HUES64 (cell line): ENCODE measurements at regions not wholly inside any gene's neighbourhood (a gene's known extent, or its start where the extent isn't known, plus 50 kb on each side); places are given as distances from the start of the nearest gene placed in this dataset.

Source experiments
- H3K27ac ChIP-seq: 2 replicates; pipeline ENCODE4 v1.7.0; 2013; ENCODE audit warnings: low read depth, low read length, inconsistent platforms
- H3K27me3 ChIP-seq: 2 replicates; pipeline ENCODE4 v1.6.1; 2013; ENCODE audit warnings: mild to moderate bottlenecking, low read length; ENCODE audit not compliant: insufficient read depth
- H3K36me3 ChIP-seq: 2 replicates; pipeline ENCODE4 v1.6.1; 2013; ENCODE audit warnings: mild to moderate bottlenecking, low read length; ENCODE audit not compliant: insufficient read depth
- H3K4me1 ChIP-seq: 2 replicates; pipeline ENCODE4 v1.6.1; 2013; ENCODE audit warnings: mild to moderate bottlenecking, low read length, moderate library complexity; ENCODE audit not compliant: insufficient read depth
- H3K4me3 ChIP-seq: 2 replicates; pipeline ENCODE4 v1.5.1; 2013; ENCODE audit warnings: mild to moderate bottlenecking, low read length, moderate library complexity
- H3K9ac ChIP-seq: 2 replicates; pipeline ENCODE4 v1.6.1; 2013; ENCODE audit warnings: mild to moderate bottlenecking, low read depth, low read length
- H3K9me3 ChIP-seq: 2 replicates; pipeline ENCODE4 v1.6.1; 2013; ENCODE audit warnings: low read depth, low read length; ENCODE audit not compliant: insufficient read depth
- WGBS: fragments of 150-250, 120-280 bp; methylation state at CpG from one replicate; pipeline ENCODE4 v1.1.7; 2013; ENCODE audit warnings: missing lambda C conversion rate; 5-methylcytosine and 5-hydroxymethylcytosine counted together

- peaks cover 9% of the 10 kb centered on the region; the same call in 1 of the 2 replicates for H3K4me1 ChIP-seq
- no peaks in the 10 kb centered on the region for H3K27me3 ChIP-seq
- no peak overlapping the region for H3K27ac ChIP-seq
- no peak overlapping the region for H3K9ac ChIP-seq
- H3K4me3 ChIP-seq: no peak overlapping the region
- WGBS: 72% methylated on average over 4 of the region's 4 CpGs
- no peaks in the 10 kb centered on the region for H3K9me3 ChIP-seq
- H3K36me3 ChIP-seq: no peaks in the 10 kb centered on the region
These were observed 580.5 kb downstream of the INHBA start for GRCh38 chr7:41122256-41122987.

DNA sequence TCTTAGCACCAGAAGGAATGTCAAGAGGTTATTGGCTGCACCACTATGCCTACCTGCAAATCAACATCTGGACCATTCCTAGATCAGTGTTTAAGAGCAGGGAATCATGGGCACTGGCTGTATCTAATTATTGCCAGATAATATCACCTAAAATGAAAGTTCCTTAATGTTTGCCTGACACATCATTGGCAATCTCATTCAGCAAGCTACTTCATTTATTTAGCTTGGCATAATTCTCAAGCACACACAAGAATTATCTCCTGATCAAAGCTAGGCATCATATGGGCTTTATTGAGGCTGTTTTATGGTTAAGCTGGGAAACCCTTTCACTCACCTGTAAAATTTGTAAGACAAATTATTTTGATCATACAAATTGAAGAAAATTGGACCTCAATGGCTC is 581.7 kb downstream of the INHBA start:
- H3K9me3 ChIP-seq: no peaks in the 10 kb centered on the region
- H3K9ac ChIP-seq: no peak overlapping the region
- peaks cover 9% of the 10 kb centered on the region; the same call in 1 of the 2 replicates for H3K4me1 ChIP-seq
- H3K27ac ChIP-seq: no peak overlapping the region
- no peak overlapping the region for H3K4me3 ChIP-seq
- no peaks in the 10 kb centered on the region for H3K27me3 ChIP-seq
- no peaks in the 10 kb centered on the region for H3K36me3 ChIP-seq

DNA sequence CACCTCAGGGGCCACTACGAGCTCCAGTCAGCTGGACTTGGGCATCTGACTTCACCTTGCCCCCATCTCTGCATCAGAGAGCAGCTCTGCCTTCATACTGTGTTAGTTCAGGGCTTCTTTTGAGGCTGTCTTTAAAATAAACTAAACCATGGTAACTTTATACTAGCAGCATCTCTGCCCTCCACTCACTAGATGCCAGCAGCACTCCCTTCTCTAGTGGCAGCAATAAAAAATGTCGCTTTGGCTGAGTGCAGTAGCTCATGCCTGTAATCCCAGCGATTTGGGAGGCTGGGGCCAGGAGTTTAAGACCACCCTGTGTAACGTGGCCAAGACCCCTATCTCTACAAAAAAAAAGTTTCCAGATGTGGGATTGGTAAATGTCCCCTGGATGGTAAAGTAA is 584.4 kb downstream of the INHBA start:
- WGBS: 85% methylated on average over 4 of the region's 4 CpGs
- no peak overlapping the region for H3K9ac ChIP-seq
- H3K4me1 ChIP-seq: peaks cover 16% of the 10 kb centered on the region
- H3K27me3 ChIP-seq: peaks cover 5% of the 10 kb centered on the region; the same call in 1 of the 2 replicates
- no peak overlapping the region for H3K4me3 ChIP-seq
- H3K36me3 ChIP-seq: no peaks in the 10 kb centered on the region
- H3K27ac ChIP-seq: no peak overlapping the region
- H3K9me3 ChIP-seq: no peaks in the 10 kb centered on the region

GRCh38 chr7:41117431-41117830 is 585.5 kb downstream of the INHBA start:
- peaks cover 12% of the 10 kb centered on the region for H3K4me1 ChIP-seq
- no peak overlapping the region for H3K4me3 ChIP-seq
- no peaks in the 10 kb centered on the region for H3K9me3 ChIP-seq
- H3K27me3 ChIP-seq: peaks cover 5% of the 10 kb centered on the region; the same call in 1 of the 2 replicates
- H3K27ac ChIP-seq: no peak overlapping the region
- WGBS: 100% methylated on average over 1 of the region's 2 CpGs
- no peaks in the 10 kb centered on the region for H3K36me3 ChIP-seq
- H3K9ac ChIP-seq: no peak overlapping the region

DNA sequence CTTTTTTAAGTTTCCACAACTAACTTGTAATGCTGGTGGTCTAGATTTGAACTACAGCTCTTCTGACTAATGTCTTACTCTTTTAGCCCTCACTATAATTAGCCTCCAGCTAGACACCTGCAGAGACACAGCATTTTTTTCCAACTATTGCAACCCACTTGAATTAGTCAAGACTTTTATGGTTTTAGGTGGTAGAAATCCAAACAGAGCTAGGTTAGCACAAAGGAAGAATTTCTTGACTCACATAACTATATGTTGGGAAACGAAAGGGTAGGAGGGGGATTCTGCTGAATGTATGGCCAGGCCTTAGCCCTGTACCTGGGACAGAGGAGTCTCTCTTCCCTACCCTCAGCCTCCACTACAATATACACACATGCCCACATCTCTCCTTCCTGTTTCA is 586.1 kb downstream of the INHBA start:
- 100% methylated on average over 1 of the region's 1 CpG for WGBS
- peaks cover 5% of the 10 kb centered on the region; the same call in 1 of the 2 replicates for H3K27me3 ChIP-seq
- peaks cover 12% of the 10 kb centered on the region for H3K4me1 ChIP-seq
- H3K36me3 ChIP-seq: no peaks in the 10 kb centered on the region
- H3K9ac ChIP-seq: no peak overlapping the region
- H3K4me3 ChIP-seq: no peak overlapping the region
- H3K9me3 ChIP-seq: no peaks in the 10 kb centered on the region
- no peak overlapping the region for H3K27ac ChIP-seq

GRCh38 chr7:41116337-41116736 is 586.6 kb downstream of the INHBA start:
- no peak overlapping the region for H3K27ac ChIP-seq
- no peaks in the 10 kb centered on the region for H3K9me3 ChIP-seq
- H3K4me1 ChIP-seq: peaks cover 12% of the 10 kb centered on the region
- WGBS: 94% methylated on average over 3 of the region's 3 CpGs
- peaks cover 5% of the 10 kb centered on the region; the same call in 1 of the 2 replicates for H3K27me3 ChIP-seq
- H3K9ac ChIP-seq: no peak overlapping the region
- no peak overlapping the region for H3K4me3 ChIP-seq
- H3K36me3 ChIP-seq: no peaks in the 10 kb centered on the region

- no peak overlapping the region for H3K27ac ChIP-seq
- no peak overlapping the region for H3K9ac ChIP-seq
- peaks cover 5% of the 10 kb centered on the region; the same call in 1 of the 2 replicates for H3K27me3 ChIP-seq
- 96% methylated on average over 2 of the region's 2 CpGs for WGBS
- no peaks in the 10 kb centered on the region for H3K36me3 ChIP-seq
- no peaks in the 10 kb centered on the region for H3K9me3 ChIP-seq
- peaks cover 12% of the 10 kb centered on the region for H3K4me1 ChIP-seq
- no peak overlapping the region for H3K4me3 ChIP-seq
These were observed 588.2 kb downstream of the INHBA start for GRCh38 chr7:41114691-41115090.

- H3K9me3 ChIP-seq: no peaks in the 10 kb centered on the region
- H3K27ac ChIP-seq: no peak overlapping the region
- WGBS: no CpG with 5 or more reads among the region's 1 CpG
- H3K36me3 ChIP-seq: no peaks in the 10 kb centered on the region
- H3K4me1 ChIP-seq: peaks cover 12% of the 10 kb centered on the region
- H3K9ac ChIP-seq: no peak overlapping the region
- peaks cover 5% of the 10 kb centered on the region; the same call in 1 of the 2 replicates for H3K27me3 ChIP-seq
- H3K4me3 ChIP-seq: no peak overlapping the region
These were observed 588.8 kb downstream of the INHBA start for GRCh38 chr7:41114131-41114530.

- H3K9me3 ChIP-seq: no peaks in the 10 kb centered on the region
- no peak overlapping the region for H3K4me3 ChIP-seq
- no peak overlapping the region for H3K27ac ChIP-seq
- peaks cover 5% of the 10 kb centered on the region; the same call in 1 of the 2 replicates for H3K27me3 ChIP-seq
- H3K4me1 ChIP-seq: peaks cover 12% of the 10 kb centered on the region
- H3K36me3 ChIP-seq: no peaks in the 10 kb centered on the region
- no peak overlapping the region for H3K9ac ChIP-seq
These were observed 589.2 kb downstream of the INHBA start for GRCh38 chr7:41113719-41114118.

DNA sequence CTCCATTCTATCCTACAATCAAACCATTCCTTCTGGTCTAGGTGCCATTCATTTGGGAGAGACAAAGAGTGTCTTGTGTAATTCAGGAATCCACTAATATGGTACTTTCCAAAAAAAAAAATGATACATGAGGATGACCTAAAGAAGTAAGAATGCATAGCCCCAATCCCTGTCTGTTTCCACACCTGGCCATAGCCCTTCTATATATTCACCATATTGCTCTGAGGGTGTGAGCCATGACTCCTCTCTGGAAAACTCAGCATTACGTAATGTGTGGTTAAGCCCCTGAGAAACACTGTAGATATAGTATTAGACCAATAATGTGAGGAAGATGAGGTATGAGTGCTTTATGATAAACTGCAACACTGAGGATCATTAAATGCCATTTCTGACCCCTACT is 592.7 kb downstream of the INHBA start:
- no peak overlapping the region for H3K27ac ChIP-seq
- no peaks in the 10 kb centered on the region for H3K36me3 ChIP-seq
- H3K9me3 ChIP-seq: no peaks in the 10 kb centered on the region
- no peak overlapping the region for H3K9ac ChIP-seq
- H3K4me1 ChIP-seq: peaks cover 8% of the 10 kb centered on the region
- WGBS: 100% methylated on average over 1 of the region's 1 CpG
- peaks cover 2% of the 10 kb centered on the region; the same call in 1 of the 2 replicates for H3K27me3 ChIP-seq
- no peak overlapping the region for H3K4me3 ChIP-seq

GRCh38 chr7:41108821-41109220 is 594.1 kb downstream of the INHBA start:
- no peak overlapping the region for H3K9ac ChIP-seq
- H3K4me1 ChIP-seq: peaks cover 4% of the 10 kb centered on the region
- H3K27me3 ChIP-seq: no peaks in the 10 kb centered on the region; the same call in 1 of the 2 replicates
- no peaks in the 10 kb centered on the region for H3K36me3 ChIP-seq
- H3K4me3 ChIP-seq: no peak overlapping the region
- no peak overlapping the region for H3K27ac ChIP-seq
- H3K9me3 ChIP-seq: no peaks in the 10 kb centered on the region
